ENCODE measurements at regions not wholly inside any gene's neighbourhood (a gene's known extent, or its start where the extent isn't known, plus 50 kb on each side); places are given as distances from the start of the nearest gene placed in this dataset.

DNA sequence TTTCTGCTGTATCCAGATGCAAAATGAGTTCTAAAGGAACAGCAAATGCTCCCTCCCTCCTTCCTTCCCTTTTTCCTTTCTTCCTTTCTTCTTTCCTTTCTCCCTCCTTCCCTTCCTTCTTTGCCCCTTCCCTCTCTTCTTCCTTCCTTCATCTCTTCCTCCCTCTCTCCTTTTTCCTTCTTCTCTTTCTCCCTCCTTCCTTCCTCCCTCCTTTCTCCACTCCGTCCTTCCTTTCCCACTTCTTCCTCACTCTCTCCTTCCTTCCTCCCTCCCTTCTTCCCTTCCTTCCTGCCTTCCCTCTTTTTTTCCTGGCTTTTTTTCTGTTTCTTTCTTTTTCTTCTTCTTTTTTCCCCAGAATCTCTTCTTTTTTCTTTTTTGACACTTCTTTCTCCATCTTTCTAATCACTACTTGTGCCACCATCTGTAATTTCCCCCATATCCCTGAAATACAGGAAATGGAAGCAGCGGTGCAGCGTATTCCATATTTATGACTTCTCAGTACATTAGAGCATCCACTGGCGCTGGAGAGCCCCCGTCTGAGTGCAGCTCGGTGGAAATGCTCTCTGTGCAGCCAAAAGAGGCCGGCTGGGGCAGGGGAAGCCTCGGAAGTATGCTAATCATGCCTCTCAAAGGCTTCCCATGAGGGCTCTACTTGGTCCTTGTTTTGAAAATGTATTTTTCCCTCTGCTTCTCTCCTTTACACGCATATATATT lies 275.6 kb downstream of the TSHZ3 start:
- Histone ChIP-seq H3K27me3 (ENCODE audit: low read depth) (peaks cover 65% of the 10 kb centered on the region), H3K4me3 (no peak overlapping the region), H3K4me1 (no peaks in the 10 kb centered on the region), H3K9me3 (replicated peaks) (no peaks in the 10 kb centered on the region), H3K27ac (replicated peaks) (no peak overlapping the region), H3K36me3 (no peaks in the 10 kb centered on the region)
- no peak for DNase-seq
- TF ChIP-seq, protein P1, sequence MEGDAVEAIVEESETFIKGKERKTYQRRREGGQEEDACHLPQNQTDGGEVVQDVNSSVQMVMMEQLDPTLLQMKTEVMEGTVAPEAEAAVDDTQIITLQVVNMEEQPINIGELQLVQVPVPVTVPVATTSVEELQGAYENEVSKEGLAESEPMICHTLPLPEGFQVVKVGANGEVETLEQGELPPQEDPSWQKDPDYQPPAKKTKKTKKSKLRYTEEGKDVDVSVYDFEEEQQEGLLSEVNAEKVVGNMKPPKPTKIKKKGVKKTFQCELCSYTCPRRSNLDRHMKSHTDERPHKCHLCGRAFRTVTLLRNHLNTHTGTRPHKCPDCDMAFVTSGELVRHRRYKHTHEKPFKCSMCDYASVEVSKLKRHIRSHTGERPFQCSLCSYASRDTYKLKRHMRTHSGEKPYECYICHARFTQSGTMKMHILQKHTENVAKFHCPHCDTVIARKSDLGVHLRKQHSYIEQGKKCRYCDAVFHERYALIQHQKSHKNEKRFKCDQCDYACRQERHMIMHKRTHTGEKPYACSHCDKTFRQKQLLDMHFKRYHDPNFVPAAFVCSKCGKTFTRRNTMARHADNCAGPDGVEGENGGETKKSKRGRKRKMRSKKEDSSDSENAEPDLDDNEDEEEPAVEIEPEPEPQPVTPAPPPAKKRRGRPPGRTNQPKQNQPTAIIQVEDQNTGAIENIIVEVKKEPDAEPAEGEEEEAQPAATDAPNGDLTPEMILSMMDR (IDR thresholded peaks at IDR 0.05; ENCODE audit: borderline replicate concordance), result no peak
- intact Hi-C loops (cut with micrococcal nuclease), result no loop called here

DNA sequence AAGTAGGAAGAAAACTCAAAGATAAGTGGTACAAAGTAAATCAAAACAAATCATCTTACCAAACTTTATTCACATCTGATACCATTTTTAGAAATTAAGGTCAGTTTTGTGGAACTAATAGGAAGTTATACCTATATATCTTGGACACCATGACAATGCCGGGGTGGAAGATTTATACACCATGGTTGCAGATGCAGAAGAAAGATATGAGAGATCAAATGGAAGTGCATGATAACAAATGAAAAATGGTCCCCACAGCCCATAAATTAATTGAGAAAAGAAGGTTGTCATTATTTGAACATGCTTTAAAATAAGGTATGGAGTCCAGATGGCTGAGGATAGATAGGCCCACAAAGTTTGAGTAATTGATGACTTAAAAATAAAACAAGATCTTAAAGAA lies 276.8 kb downstream of the TSHZ3 start:
- TF ChIP-seq, protein P1 (IDR thresholded peaks at IDR 0.05; ENCODE audit: borderline replicate concordance), result no peak
- intact Hi-C loops (cut with micrococcal nuclease), result no loop called here

DNA sequence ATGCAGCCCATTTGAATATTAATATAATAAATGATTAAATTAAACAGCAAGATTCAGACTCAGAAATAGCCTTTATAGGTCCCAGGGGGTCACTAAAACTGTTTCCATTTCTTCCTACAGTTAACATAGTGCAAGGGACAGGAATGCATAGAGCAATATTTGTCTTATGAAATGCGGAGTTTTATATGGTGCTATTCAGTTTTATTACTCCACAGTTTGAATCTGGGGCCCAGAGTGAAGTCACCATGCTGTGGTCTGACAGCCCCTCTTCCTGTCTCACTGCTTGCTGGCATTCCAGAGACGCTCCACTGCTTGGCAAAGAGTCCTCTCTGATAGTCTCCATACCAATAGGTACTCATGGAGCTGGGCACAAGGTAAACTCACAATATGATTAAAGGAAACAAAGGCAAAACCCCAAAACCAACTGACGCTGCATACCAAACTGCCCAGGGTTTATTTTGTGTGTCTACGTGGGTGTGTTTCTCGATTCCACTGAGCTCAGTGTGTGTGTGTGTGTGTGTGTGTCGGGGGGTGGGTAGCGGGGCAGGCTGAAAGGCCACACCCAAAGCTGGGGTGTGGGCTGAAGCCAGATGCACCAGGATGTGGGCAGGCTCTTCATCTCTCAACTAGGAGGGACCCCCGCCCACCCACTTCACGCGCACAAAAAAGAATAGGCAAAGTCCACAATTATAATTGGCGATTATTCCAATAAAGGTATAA lies 277.9 kb downstream of the TSHZ3 start:
- DNase-seq, result no peak
- no peaks in the 10 kb centered on the region for H3K9me3 ChIP-seq (replicated peaks)
- no peak overlapping the region for H3K27ac ChIP-seq (replicated peaks)
- H3K4me3 ChIP-seq, result no peak overlapping the region
- H3K27me3 ChIP-seq (ENCODE audit: low read depth), result peaks cover 76% of the 10 kb centered on the region
- intact Hi-C loops (cut with micrococcal nuclease), result no loop called here
- H3K36me3 ChIP-seq, result no peaks in the 10 kb centered on the region
- H3K4me1 ChIP-seq, result no peaks in the 10 kb centered on the region
- TF ChIP-seq, protein P1 (IDR thresholded peaks at IDR 0.05; ENCODE audit: borderline replicate concordance), result no peak

More for the DNA sequence above, 276.8 kb downstream of the TSHZ3 start:
- H3K27ac ChIP-seq (replicated peaks), result no peak overlapping the region
- H3K27me3 ChIP-seq (ENCODE audit: low read depth), result peaks cover 68% of the 10 kb centered on the region
- H3K4me3 ChIP-seq, result no peak overlapping the region
- H3K36me3 ChIP-seq, result no peaks in the 10 kb centered on the region
- no peaks in the 10 kb centered on the region for H3K4me1 ChIP-seq
- no peaks in the 10 kb centered on the region for H3K9me3 ChIP-seq (replicated peaks)
- DNase-seq, result no peak

DNA sequence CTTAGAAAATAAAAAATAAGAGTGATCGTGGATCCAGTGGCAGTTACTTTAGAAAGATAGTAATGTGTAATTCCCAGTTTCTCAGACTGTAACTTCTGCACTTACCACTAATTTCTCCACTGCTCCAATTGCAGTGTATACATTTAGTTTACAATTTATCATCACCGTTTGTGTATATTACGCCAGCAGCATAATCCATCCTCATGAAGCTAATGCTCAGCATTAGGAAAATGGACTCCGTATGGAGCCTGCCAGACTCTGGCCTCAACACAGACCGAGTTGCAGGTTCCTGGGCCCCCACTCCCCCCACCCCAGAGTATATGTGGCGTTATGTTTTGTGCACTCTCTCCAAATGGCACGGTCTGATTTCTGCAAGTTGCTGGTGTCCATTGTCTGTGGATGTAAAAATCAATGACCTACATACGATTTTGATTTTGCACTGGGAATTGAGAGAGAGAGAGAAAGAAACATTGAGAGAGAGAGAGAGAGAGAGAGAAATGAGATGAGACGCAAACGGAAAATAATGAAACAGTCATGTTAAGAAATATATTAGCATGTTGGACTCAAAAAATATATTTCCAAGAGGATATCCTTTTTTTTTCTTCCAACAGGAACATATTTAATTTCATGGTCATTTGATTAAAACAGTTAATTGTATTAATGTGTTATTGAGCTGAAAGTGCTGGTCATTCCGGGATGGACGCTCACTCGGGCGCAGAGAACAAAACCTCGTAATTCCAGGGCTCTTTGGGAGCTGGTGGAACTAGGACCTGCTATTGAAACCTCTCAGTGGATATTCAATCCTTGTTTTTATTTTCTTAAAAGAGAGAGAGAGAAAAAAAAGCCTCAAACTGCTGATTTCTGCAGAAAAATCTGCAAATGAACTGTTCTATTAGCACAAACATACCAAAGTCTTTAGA lies 278.8 kb downstream of the TSHZ3 start:
- peaks cover 76% of the 10 kb centered on the region for H3K27me3 ChIP-seq (ENCODE audit: low read depth)
- H3K4me1 ChIP-seq, result no peaks in the 10 kb centered on the region
- TF ChIP-seq, protein P1 (IDR thresholded peaks at IDR 0.05; ENCODE audit: borderline replicate concordance), result no peak
- no peak overlapping the region for H3K27ac ChIP-seq (replicated peaks)
- no peak overlapping the region for H3K4me3 ChIP-seq
- no peak for DNase-seq
- no peaks in the 10 kb centered on the region for H3K9me3 ChIP-seq (replicated peaks)
- intact Hi-C loops (cut with micrococcal nuclease), result no loop called here
- H3K36me3 ChIP-seq, result no peaks in the 10 kb centered on the region

DNA sequence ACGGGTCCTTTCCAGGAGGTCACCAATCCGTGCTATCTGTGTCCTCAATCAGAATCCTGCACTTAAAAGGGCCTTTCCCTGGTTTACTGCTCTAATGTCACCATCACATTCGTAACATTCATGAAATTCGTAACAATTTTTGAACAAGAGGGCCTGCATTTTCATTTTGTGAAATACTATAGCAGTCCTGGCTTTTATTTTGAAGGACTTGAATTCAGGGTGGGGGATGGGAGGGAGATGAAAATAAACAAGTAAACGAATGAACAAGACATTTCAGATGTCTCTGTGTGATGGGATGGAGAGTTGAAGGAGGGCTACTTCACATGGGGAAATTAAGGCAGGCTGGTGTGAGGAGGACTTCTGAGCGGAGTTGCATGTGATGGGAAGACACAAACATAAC lies 281.0 kb downstream of the TSHZ3 start:
- Histone ChIP-seq H3K4me1 (no peaks in the 10 kb centered on the region), H3K36me3 (no peaks in the 10 kb centered on the region), H3K27me3 (ENCODE audit: low read depth) (peaks cover 69% of the 10 kb centered on the region), H3K9me3 (replicated peaks) (no peaks in the 10 kb centered on the region), H3K4me3 (no peak overlapping the region), H3K27ac (replicated peaks) (no peak overlapping the region)
- TF ChIP-seq, protein P1 (IDR thresholded peaks at IDR 0.05; ENCODE audit: borderline replicate concordance), result no peak
- DNase-seq, result no peak
- intact Hi-C loops (cut with micrococcal nuclease), result no loop called here

Data from left ventricle myocardium inferior (tissue), 1 donor.